Panc1 (cell line): ENCODE measurements at regions not wholly inside any gene's neighbourhood (a gene's known extent, or its start where the extent isn't known, plus 50 kb on each side); places are given as distances from the start of the nearest gene placed in this dataset.

Source experiments
- ATAC-seq: fragments of 200-7000 bp; cut with Tn5 transposase; 2 replicates; pipeline ENCODE4 v1.9.1; 2020; ENCODE audit warnings: mild to moderate bottlenecking, moderate library complexity
- BruUV-seq: library from RNA; stranded (reverse); fragments of 400-500 nt; replicated peaks from 2 replicates; lab custom pipeline; 2021; lab: Mats Ljungman, UMichigan
- CTCF ChIA-PET: fragments of 300-600 bp; sonication (Branson Sonifier 250); formaldehyde crosslinking; loops from one replicate; lab custom pipeline; 2022; ENCODE audit warnings: antibody characterized with exemption; lab: Charles Lee
- POLR2A ChIA-PET: fragments of 300-600 bp; sonication (Branson Sonifier 250); formaldehyde crosslinking; loops from one replicate; lab custom pipeline; 2022; ENCODE audit warnings: antibody characterized with exemption; lab: Charles Lee
- DNase-seq: peaks from one replicate; pipeline ENCODE4 v3.0.0-alpha.2; 2010; ENCODE audit warnings: low read depth, low spot score
- H3K27ac ChIP-seq: 2 replicates; pipeline ENCODE4 v1.5.1; 2011; ENCODE audit warnings: mild to moderate bottlenecking, low read length, inconsistent platforms
- H3K27me3 ChIP-seq: fragments of 200-500 bp; sonication (Bioruptor generic); 2 replicates; pipeline ENCODE4 v1.6.0; 2014; ENCODE audit warnings: low read length, inconsistent platforms; ENCODE audit not compliant: control insufficient read depth, insufficient read depth
- H3K36me3 ChIP-seq: fragments of 200-500 bp; sonication (Bioruptor generic); 2 replicates; pipeline ENCODE4 v1.5.1; 2014; ENCODE audit warnings: inconsistent platforms, mild to moderate bottlenecking, low read length, moderate library complexity; ENCODE audit not compliant: control insufficient read depth, insufficient read depth
- H3K4me1 ChIP-seq: 2 replicates; pipeline ENCODE4 v1.5.1; 2011; ENCODE audit warnings: inconsistent platforms, mild to moderate bottlenecking, low read length, moderate library complexity; ENCODE audit not compliant: control insufficient read depth, insufficient read depth
- H3K4me3 ChIP-seq, 2 experiments: 2 replicates each; pipeline ENCODE4 v1.5.1; 2011 to 2012; ENCODE audit warnings: low read depth in 2 of 2, low read length in 2 of 2, mild to moderate bottlenecking in 2 of 2, inconsistent platforms in 1 of 2, moderate library complexity in 1 of 2
- H3K9me3 ChIP-seq: fragments of 200-500 bp; sonication (Bioruptor generic); 2 replicates; pipeline ENCODE4 v1.5.1; 2014; ENCODE audit warnings: low read depth, mild to moderate bottlenecking, inconsistent platforms, low read length, moderate library complexity; ENCODE audit not compliant: control insufficient read depth, insufficient read depth
- POLR2AphosphoS5 ChIP-seq: IDR thresholded peaks from 2 replicates; pipeline ENCODE4 v1.6.1; 2012; ENCODE audit warnings: mild to moderate bottlenecking, low read depth, low read length, moderate library complexity
- SIN3A ChIP-seq: IDR thresholded peaks from 2 replicates; pipeline ENCODE4 v1.6.1; 2012; ENCODE audit warnings: low read depth, mild to moderate bottlenecking, low read length, moderate library complexity, borderline replicate concordance; ENCODE audit not compliant: insufficient read depth
- TCF7L2 ChIP-seq: IDR thresholded peaks from 2 replicates; pipeline ENCODE4 v1.6.1; 2011; ENCODE audit warnings: mild to moderate bottlenecking, low read depth, low read length, inconsistent platforms
- in situ Hi-C: cut with HindIII; loops from 2 replicates; pipeline ENCODE4 v1.10.0; 2016; ENCODE audit warnings: low sequenced_read_pairs, low pct_unique_long_range_greater_than_20kb
- intact Hi-C: fragments of 100-400 bp; cut with micrococcal nuclease; formaldehyde crosslinking; loops from one replicate; pipeline ENCODE4 v1.10.0; 2022; ENCODE audit not compliant: unreplicated experiment
- TF ChIP-seq, protein P1 (sequence below): fragments of 450-650 bp; IDR thresholded peaks from 2 replicates; pipeline ENCODE4 v1.5.1; 2017; ENCODE audit warnings: mild to moderate bottlenecking
- TF ChIP-seq, protein P2 (sequence below), 2 experiments: IDR thresholded peaks; 2 replicates each; pipeline ENCODE4 v1.6.1; 2011 to 2012; ENCODE audit warnings: low read depth in 2 of 2, control low read depth in 1 of 2, low read length in 1 of 2, mild to moderate bottlenecking in 1 of 2, moderate library complexity in 1 of 2; ENCODE audit not compliant: insufficient read depth in 1 of 2

DNA sequence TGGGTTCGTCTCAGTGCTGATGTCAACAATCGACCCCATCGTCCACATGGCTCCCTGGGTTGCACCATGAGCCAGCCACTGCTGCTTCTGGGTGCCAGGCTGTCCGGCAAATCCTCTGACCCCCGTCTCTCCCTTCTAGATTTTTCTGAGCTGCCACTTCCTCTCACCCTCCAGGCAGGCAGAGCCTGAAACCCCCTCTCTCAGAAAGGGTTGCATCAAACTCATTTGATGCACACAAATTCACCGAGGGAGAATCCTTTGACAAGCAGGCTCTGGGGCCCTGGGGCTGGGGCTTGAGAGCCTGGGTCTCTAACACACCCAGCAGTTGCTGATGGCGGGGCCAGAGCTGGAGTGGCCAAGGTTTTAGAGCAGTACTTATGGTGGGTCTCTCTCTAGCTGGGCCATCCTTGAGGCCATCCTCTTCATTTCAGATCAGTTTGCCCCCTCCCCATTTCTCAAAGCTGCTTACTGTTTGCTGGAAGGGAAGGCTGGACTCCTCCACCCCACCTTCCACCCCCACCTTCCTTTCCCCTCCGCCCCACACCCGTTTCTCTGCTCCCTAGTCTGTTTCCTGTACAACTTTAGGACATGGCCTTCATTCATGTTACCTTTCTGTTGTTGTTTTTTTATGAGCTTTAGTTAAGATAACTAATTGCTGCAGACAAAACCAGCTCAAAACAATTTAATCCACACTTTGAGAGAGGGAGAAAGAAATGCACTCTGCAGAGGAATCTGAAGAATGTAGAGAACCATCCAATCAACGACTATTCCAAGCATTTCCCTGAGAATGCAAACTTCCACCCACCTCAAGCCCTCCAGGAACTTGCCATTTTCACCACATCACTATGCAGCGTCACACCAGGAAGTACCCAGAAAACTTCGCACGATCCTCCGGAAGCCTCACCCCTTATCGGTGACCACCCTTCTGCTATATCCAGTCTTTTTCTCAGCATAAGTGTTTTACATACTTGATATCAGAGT lies 69.5 kb downstream of the ARL4C start:
- H3K36me3 ChIP-seq, result no peaks in the 10 kb centered on the region
- H3K4me3 ChIP-seq, result no peak overlapping the region
- H3K9me3 ChIP-seq, result no peaks in the 10 kb centered on the region
- ChIA-PET CTCF (no interaction called here), POLR2A (no interaction called here)
- peak overlapping the region; percentile 69 for H3K27ac ChIP-seq
- H3K27me3 ChIP-seq, result no peaks in the 10 kb centered on the region
- no peak for TF ChIP-seq TCF7L2
- BruUV-seq, result no TSS peak
- ATAC-seq (no peak), DNase-seq (no peak)
- peaks cover 14% of the 10 kb centered on the region for H3K4me1 ChIP-seq
- in situ Hi-C loops, result no loop called here
- intact Hi-C loops, result loop anchor here (10.0 kb wide), 1 partner anchor 57 kb away; no protein-coding TSS in a partner anchor

DNA sequence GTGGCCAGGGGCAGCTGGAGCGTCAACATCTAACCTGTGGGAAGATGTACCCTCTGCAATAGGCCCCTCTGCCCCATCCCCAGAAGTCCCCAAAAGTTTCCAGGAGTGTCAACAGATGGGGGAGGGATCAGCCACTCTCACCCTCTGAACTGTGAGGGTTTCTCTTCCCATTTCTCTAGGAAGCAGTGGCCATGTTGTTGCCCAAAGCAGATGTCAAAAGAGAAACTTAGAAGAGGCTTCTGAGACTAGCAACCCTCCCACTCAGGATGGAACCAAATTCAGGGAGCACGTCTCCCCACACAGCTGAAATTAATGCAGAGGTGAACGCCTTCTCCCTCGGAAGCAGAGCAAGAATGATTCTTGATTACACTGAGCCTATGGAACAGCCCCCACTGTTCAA lies 70.3 kb downstream of the ARL4C start:
- no peak for ATAC-seq
- in situ Hi-C loops, result no loop called here
- Histone ChIP-seq H3K27me3 (no peaks in the 10 kb centered on the region), H3K36me3 (no peaks in the 10 kb centered on the region), H3K27ac (peak overlapping the region; percentile 69), H3K4me3 (no peak overlapping the region), H3K4me1 (peaks cover 17% of the 10 kb centered on the region), H3K9me3 (no peaks in the 10 kb centered on the region)
- DNase-seq, result no peak
- POLR2A ChIA-PET, result no interaction called here
- TF ChIP-seq, protein P1, sequence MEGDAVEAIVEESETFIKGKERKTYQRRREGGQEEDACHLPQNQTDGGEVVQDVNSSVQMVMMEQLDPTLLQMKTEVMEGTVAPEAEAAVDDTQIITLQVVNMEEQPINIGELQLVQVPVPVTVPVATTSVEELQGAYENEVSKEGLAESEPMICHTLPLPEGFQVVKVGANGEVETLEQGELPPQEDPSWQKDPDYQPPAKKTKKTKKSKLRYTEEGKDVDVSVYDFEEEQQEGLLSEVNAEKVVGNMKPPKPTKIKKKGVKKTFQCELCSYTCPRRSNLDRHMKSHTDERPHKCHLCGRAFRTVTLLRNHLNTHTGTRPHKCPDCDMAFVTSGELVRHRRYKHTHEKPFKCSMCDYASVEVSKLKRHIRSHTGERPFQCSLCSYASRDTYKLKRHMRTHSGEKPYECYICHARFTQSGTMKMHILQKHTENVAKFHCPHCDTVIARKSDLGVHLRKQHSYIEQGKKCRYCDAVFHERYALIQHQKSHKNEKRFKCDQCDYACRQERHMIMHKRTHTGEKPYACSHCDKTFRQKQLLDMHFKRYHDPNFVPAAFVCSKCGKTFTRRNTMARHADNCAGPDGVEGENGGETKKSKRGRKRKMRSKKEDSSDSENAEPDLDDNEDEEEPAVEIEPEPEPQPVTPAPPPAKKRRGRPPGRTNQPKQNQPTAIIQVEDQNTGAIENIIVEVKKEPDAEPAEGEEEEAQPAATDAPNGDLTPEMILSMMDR, result no peak
- TF ChIP-seq TCF7L2 (no peak), SIN3A (no peak), POLR2AphosphoS5 (no peak)
- TF ChIP-seq, protein P2, sequence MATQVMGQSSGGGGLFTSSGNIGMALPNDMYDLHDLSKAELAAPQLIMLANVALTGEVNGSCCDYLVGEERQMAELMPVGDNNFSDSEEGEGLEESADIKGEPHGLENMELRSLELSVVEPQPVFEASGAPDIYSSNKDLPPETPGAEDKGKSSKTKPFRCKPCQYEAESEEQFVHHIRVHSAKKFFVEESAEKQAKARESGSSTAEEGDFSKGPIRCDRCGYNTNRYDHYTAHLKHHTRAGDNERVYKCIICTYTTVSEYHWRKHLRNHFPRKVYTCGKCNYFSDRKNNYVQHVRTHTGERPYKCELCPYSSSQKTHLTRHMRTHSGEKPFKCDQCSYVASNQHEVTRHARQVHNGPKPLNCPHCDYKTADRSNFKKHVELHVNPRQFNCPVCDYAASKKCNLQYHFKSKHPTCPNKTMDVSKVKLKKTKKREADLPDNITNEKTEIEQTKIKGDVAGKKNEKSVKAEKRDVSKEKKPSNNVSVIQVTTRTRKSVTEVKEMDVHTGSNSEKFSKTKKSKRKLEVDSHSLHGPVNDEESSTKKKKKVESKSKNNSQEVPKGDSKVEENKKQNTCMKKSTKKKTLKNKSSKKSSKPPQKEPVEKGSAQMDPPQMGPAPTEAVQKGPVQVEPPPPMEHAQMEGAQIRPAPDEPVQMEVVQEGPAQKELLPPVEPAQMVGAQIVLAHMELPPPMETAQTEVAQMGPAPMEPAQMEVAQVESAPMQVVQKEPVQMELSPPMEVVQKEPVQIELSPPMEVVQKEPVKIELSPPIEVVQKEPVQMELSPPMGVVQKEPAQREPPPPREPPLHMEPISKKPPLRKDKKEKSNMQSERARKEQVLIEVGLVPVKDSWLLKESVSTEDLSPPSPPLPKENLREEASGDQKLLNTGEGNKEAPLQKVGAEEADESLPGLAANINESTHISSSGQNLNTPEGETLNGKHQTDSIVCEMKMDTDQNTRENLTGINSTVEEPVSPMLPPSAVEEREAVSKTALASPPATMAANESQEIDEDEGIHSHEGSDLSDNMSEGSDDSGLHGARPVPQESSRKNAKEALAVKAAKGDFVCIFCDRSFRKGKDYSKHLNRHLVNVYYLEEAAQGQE (IDR thresholded peaks at IDR 0.05; ENCODE audit: insufficient read depth in 1 of 2, low read depth in 2 of 2, low read length in 1 of 2), result no peak
- BruUV-seq, result no TSS peak
- intact Hi-C loops, result loop anchor here (10.0 kb wide), 1 partner anchor 58 kb away; no protein-coding TSS in a partner anchor
- CTCF ChIA-PET, result no interaction called here
